Cardiac fibroblast (primary cell): ENCODE measurements at regions not wholly inside any gene's neighbourhood (a gene's known extent, or its start where the extent isn't known, plus 50 kb on each side); places are given as distances from the start of the nearest gene placed in this dataset.
"Not testable (repeated sequence)": the region's sequence is repeated elsewhere in the genome, so short reads cannot be mapped to it uniquely, and the experiment has no call there.

Experiments used
- DNase-seq, 2 donors: peaks; one replicate each; pipeline versions ENCODE4 v3.0.0 to v3.0.0-alpha.2; 2010; ENCODE audit warnings: low read depth in 2 of 2
- H3K4me3 ChIP-seq, 2 donors: replicated peaks in 1 of 2; 1 replicate in 1 of 2; 2 replicates in 1 of 2; pipeline ENCODE4 v1.5.1; 2011; ENCODE audit warnings: low read depth in 2 of 2, low read length in 2 of 2, mild to moderate bottlenecking in 2 of 2, moderate library complexity in 1 of 2
- TF ChIP-seq, protein P1 (sequence below): IDR thresholded peaks from one replicate; pipeline ENCODE4 v1.5.1; 2011; ENCODE audit warnings: low read depth, mild to moderate bottlenecking, low read length, inconsistent platforms

DNA sequence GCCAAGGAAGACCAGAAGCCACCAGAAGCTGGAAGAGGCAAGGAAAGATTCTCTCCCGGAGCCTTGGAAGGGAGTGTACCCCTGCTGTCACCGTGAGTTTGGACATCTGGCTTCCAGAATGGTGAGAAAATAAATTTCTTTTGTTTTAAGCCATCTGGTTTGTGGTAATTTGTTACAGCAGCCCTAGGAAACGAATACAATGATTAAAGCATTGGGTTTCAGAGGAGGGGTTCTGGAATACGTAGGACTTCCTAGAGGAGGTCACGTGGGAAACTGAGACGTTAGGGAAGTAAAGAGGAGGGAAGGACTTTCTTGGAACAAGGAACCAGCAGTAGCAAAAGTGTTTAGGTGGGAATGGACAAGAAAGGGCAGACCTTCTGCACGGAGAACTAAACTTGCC, 377.7 kb downstream of the IL20RB start:
- TF ChIP-seq, protein P1, sequence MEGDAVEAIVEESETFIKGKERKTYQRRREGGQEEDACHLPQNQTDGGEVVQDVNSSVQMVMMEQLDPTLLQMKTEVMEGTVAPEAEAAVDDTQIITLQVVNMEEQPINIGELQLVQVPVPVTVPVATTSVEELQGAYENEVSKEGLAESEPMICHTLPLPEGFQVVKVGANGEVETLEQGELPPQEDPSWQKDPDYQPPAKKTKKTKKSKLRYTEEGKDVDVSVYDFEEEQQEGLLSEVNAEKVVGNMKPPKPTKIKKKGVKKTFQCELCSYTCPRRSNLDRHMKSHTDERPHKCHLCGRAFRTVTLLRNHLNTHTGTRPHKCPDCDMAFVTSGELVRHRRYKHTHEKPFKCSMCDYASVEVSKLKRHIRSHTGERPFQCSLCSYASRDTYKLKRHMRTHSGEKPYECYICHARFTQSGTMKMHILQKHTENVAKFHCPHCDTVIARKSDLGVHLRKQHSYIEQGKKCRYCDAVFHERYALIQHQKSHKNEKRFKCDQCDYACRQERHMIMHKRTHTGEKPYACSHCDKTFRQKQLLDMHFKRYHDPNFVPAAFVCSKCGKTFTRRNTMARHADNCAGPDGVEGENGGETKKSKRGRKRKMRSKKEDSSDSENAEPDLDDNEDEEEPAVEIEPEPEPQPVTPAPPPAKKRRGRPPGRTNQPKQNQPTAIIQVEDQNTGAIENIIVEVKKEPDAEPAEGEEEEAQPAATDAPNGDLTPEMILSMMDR = no peak
- DNase-seq = no peak

DNA sequence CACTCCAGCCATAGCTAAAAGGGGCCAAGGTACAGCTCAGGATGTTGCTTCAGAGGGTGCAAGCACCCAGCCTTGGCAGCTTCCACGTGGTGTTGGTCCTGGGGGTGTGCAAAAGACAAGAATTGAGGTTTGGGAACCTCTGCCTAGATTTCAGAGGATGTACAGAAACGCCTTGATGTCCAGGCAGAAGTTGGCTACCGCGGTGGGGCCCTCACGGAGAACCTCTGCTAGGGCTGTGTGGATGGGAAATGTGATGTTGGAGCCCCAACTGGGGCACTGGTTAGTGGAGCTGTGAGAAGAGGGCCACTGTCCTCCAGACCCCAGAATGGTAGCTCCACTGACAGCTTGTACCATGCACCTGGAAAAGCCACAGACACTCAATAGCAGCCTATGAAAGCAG, 380.6 kb downstream of the IL20RB start:
- DNase-seq = not testable (repeated sequence)

More for the DNA sequence above, 377.7 kb downstream of the IL20RB start:
- H3K4me3 ChIP-seq = no peak overlapping the region

DNA sequence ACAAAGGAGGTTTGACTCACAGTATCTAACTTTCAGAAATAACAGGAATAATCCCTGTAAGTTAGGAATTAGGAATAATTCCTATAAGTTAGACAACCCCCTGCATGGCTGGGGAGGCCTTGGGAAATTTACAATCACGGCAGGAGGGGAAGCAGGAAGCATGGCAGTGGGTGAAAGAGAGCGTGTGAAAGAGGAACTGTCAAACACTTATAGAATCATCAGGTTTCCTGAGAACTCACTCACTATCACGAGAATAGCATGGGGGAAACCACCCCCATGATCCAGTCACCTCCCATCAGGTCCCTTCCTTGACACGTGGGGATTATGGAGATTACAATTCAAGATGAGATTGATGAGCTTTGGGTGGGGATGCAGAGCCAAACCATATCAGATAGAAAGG, 385.5 kb downstream of the IL20RB start:
- no peak overlapping the region for H3K4me3 ChIP-seq
- no peak for DNase-seq
- TF ChIP-seq, protein P1 = no peak

More for the DNA sequence above, 380.6 kb downstream of the IL20RB start:
- not testable (repeated sequence) for H3K4me3 ChIP-seq

DNA sequence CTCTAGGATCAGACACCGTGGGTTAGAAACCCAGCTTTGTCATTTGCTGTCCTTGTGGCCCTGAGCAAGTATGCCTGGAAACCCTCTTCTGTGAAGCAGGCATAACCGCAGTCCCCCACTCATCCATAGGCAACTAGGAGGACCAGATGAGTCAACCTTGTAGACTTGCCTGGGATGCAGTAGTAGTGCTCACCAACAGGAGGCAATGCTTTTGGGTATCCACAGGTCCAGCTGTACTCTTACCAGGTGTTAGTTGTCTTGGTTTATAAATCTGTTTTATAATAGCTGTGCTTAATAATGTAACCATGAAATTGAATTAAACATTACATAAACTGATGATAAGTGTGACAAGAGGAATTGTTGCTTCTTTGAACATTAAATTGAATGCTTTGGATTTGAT, 389.3 kb downstream of the IL20RB start:
- TF ChIP-seq, protein P1 = no peak
- DNase-seq = no peak
- H3K4me3 ChIP-seq = no peak overlapping the region

DNA sequence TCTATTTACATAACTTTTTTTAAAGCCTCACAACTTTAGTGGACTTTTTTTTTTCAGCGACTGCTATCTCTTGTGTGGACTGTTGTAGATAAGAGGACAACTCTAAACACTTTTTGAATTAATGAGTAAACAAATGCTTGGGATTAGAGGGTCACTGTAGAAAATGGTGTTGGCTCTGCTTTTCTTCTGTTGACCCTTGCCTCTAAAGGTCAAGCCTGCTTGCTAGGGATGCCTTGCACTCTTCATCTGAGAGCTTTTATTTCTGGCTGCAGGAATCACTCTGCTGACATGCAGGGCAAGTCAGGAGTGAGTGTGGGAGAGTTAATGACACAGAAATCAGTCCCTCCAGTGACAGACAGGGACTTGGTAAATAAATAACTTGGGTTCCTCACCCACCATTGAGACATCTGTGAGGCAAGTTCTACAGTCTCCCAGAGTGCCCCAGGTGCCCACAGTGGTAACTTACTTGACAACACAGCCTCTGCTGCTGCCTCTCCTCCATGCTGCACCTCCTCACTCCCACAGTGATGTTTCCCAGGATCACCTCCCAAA, 390.1 kb downstream of the IL20RB start:
- TF ChIP-seq, protein P1 = no peak
- H3K4me3 ChIP-seq = no peak overlapping the region
- DNase-seq = no peak

DNA sequence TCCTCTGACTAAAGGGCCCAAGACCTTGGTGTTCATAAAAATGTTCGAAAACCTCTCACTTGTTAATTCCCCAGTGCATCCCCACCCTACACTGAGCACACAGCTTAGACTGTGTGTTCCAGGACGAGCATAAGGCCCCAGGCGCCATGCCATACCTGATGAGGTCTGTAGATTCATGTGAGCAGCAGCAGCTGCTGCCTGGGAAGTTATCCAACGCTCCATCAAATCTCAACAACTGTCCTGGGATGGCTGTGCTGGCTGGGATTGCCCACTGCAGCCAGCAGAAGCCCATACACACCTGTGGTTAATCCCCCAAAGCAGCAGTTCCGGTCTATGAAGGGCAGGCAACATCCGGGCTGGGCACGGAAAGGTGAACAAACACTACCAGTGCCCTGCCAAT, 391.2 kb downstream of the IL20RB start:
- DNase-seq = no peak
- TF ChIP-seq, protein P1 = no peak
- H3K4me3 ChIP-seq = no peak overlapping the region

DNA sequence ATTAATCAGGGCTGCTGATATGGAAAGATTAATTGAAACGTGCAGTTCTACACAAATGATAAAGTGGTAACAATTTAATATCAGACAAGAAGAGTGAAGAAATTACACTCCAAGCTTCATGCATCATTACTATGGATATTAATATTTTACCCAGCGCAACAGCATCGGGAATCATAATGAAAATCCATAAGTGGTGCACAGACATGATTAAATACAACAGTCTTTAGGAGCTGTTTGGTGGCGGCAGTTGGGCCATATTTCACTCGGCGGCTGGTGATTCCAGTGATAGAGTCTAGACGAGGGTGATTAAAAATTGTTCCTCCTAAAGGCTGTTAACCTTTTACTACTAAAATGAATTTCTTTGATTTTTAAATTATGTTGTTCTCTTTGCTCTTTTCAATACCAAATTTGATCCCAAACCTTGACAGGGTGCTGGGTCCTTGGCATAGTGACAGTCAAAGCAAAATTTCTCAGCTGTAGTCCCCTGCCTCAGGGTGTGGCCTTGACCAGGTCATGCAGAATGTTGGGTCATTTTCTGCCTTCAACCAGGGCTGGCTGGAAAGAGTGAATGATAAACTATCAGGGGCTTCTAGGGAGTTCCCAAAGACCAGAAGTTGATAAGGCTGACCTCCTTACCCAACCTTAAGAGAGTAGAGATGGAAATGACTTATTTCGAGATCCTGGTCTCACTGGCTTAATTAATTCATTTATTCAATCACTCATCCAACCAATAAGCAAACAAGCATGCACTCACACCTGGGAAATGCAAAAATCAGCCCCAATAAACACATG, 392.0 kb downstream of the IL20RB start:
- no peak overlapping the region for H3K4me3 ChIP-seq
- no peak for DNase-seq
- TF ChIP-seq, protein P1 = no peak
